ENCODE measurements at regions not wholly inside any gene's neighbourhood (a gene's known extent, or its start where the extent isn't known, plus 50 kb on each side); places are given as distances from the start of the nearest gene placed in this dataset.
A peak's percentile ranks its signal among the peaks of the same experiment; 100 is the strongest.

- H3K4me3 ChIP-seq (ENCODE audit: low read depth in 1 of 3, low read length in 3 of 3) = no peak overlapping the region
- DNase-seq (no peak), FAIRE-seq (no peak)
- no peaks in the 10 kb centered on the region for H3K9me3 ChIP-seq (ENCODE audit: control insufficient read depth in 2 of 2, insufficient read depth in 1 of 2, low read depth in 1 of 2, low read length in 1 of 2)
- no peaks in the 10 kb centered on the region for H3K4me1 ChIP-seq (ENCODE audit: control insufficient read depth in 3 of 3, insufficient read depth in 2 of 3, low read depth in 1 of 3, low read length in 2 of 3)
- 86 to 94% (median 91%) methylated on average over 3 of the region's 3 CpGs for WGBS, 3 donors
- no peak overlapping the region for H3K27ac ChIP-seq (ENCODE audit: low read depth in 1 of 3, low read length in 2 of 3)
- H3K27me3 ChIP-seq (ENCODE audit: control insufficient read depth in 3 of 3, insufficient read depth in 3 of 3, low read length in 3 of 3) = no peaks in the 10 kb centered on the region
- no peaks in the 10 kb centered on the region for H3K36me3 ChIP-seq (ENCODE audit: control insufficient read depth in 3 of 3, insufficient read depth in 2 of 3, low read depth in 1 of 3, low read length in 3 of 3)
Measured at GRCh38 chr4:123471655-123472369, 75.2 kb downstream of the SPRY1 start.

DNA sequence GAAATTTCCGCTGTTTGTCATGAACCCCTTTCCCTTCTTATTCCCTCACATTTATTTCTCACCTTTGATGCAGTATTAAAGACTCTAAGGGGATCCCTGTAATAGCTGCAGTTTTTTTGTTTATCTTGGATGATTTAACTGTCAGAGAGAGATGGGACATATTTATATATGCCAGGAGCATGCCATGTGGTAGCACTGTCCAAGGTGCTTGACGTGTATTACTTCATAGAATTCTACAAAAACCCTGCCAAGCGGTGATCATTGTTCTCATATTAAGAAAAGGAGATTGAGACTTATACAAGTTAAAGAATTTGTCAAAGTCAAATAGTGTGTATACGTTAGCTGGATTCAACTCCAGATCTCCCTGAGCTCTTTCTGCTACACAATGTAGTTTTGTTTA, 78.2 kb downstream of the SPRY1 start:
- 93 to 95% (median 93%) methylated on average over 4 of the region's 4 CpGs for WGBS, 3 donors
- H3K4me1 ChIP-seq (ENCODE audit: control insufficient read depth in 3 of 3, insufficient read depth in 2 of 3, low read depth in 1 of 3, low read length in 2 of 3) = peaks cover 0 to 24% (median 3%) of the 10 kb centered on the region in 3 donors

DNA sequence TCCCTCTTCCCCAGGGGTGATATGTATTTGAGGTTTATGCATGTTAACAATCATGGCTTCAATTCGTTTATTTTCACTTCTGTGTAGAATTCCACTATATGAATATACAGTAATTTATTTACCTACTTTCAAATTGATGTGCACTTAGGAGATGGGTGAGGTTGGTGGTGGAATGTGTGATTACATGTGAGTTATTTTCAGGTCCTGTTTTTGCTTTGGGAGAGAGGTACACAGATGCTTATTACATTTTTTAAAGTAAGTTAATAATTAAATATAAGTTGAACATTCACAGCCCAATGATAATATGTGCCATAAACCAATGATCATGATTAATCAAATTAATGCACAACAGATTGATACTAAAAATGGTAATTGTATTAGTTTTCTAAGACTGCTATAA, 79.5 kb downstream of the SPRY1 start:
- Histone ChIP-seq H3K27me3 (ENCODE audit: control insufficient read depth in 3 of 3, insufficient read depth in 3 of 3, low read length in 3 of 3) (no peaks in the 10 kb centered on the region), H3K9me3 (ENCODE audit: control insufficient read depth in 2 of 2, insufficient read depth in 1 of 2, low read depth in 1 of 2, low read length in 1 of 2) (no peaks in the 10 kb centered on the region), H3K36me3 (ENCODE audit: control insufficient read depth in 3 of 3, insufficient read depth in 2 of 3, low read depth in 1 of 3, low read length in 3 of 3) (no peaks in the 10 kb centered on the region), H3K4me3 (ENCODE audit: low read depth in 1 of 3, low read length in 3 of 3) (no peak overlapping the region), H3K27ac (ENCODE audit: low read depth in 1 of 3, low read length in 2 of 3) (no peak overlapping the region), H3K4me1 (ENCODE audit: control insufficient read depth in 3 of 3, insufficient read depth in 2 of 3, low read depth in 1 of 3, low read length in 2 of 3) (peaks cover 0 to 28% (median 3%) of the 10 kb centered on the region in 3 donors)
- 0 to 21% (median 0%) methylated on average over 1 of the region's 1 CpG for WGBS, 3 donors
- DNase-seq (no peak), FAIRE-seq (no peak)

More for the DNA sequence above, 78.2 kb downstream of the SPRY1 start:
- no peak overlapping the region for H3K4me3 ChIP-seq (ENCODE audit: low read depth in 1 of 3, low read length in 3 of 3)
- FAIRE-seq (no peak), DNase-seq (no peak)
- H3K9me3 ChIP-seq (ENCODE audit: control insufficient read depth in 2 of 2, insufficient read depth in 1 of 2, low read depth in 1 of 2, low read length in 1 of 2) = no peaks in the 10 kb centered on the region
- H3K27me3 ChIP-seq (ENCODE audit: control insufficient read depth in 3 of 3, insufficient read depth in 3 of 3, low read length in 3 of 3) = no peaks in the 10 kb centered on the region
- H3K27ac ChIP-seq (ENCODE audit: low read depth in 1 of 3, low read length in 2 of 3) = no peak overlapping the region
- no peaks in the 10 kb centered on the region for H3K36me3 ChIP-seq (ENCODE audit: control insufficient read depth in 3 of 3, insufficient read depth in 2 of 3, low read depth in 1 of 3, low read length in 3 of 3)

GRCh38 chr4:123477711-123478209, 81.2 kb downstream of the SPRY1 start:
- Histone ChIP-seq H3K36me3 (ENCODE audit: control insufficient read depth in 3 of 3, insufficient read depth in 2 of 3, low read depth in 1 of 3, low read length in 3 of 3) (no peaks in the 10 kb centered on the region), H3K4me1 (ENCODE audit: control insufficient read depth in 3 of 3, insufficient read depth in 2 of 3, low read depth in 1 of 3, low read length in 2 of 3) (peaks cover 0 to 30% (median 3%) of the 10 kb centered on the region in 3 donors), H3K9me3 (ENCODE audit: control insufficient read depth in 2 of 2, insufficient read depth in 1 of 2, low read depth in 1 of 2, low read length in 1 of 2) (no peaks in the 10 kb centered on the region), H3K4me3 (ENCODE audit: low read depth in 1 of 3, low read length in 3 of 3) (no peak overlapping the region), H3K27me3 (ENCODE audit: control insufficient read depth in 3 of 3, insufficient read depth in 3 of 3, low read length in 3 of 3) (no peaks in the 10 kb centered on the region), H3K27ac (ENCODE audit: low read depth in 1 of 3, low read length in 2 of 3) (peak overlapping the region in 1 of 3 donors; percentile 81)
- no peak for FAIRE-seq
- WGBS, 3 donors = 51 to 80% (median 58%) methylated on average over 8 of the region's 8 CpGs
- peak in 1 of 2 donors; percentile 56 for DNase-seq

- no peak for FAIRE-seq
- Histone ChIP-seq H3K27me3 (ENCODE audit: control insufficient read depth in 3 of 3, insufficient read depth in 3 of 3, low read length in 3 of 3) (no peaks in the 10 kb centered on the region), H3K9me3 (ENCODE audit: control insufficient read depth in 2 of 2, insufficient read depth in 1 of 2, low read depth in 1 of 2, low read length in 1 of 2) (no peaks in the 10 kb centered on the region), H3K4me3 (ENCODE audit: low read depth in 1 of 3, low read length in 3 of 3) (no peak overlapping the region), H3K27ac (ENCODE audit: low read depth in 1 of 3, low read length in 2 of 3) (peak overlapping the region in 1 of 3 donors; percentile 81), H3K4me1 (ENCODE audit: control insufficient read depth in 3 of 3, insufficient read depth in 2 of 3, low read depth in 1 of 3, low read length in 2 of 3) (peaks cover 0 to 32% (median 3%) of the 10 kb centered on the region in 3 donors), H3K36me3 (ENCODE audit: control insufficient read depth in 3 of 3, insufficient read depth in 2 of 3, low read depth in 1 of 3, low read length in 3 of 3) (no peaks in the 10 kb centered on the region)
- DNase-seq = peak; percentile 52 to 90
- WGBS, 3 donors = 9 to 43% (median 22%) methylated on average over 6 of the region's 6 CpGs
Measured at GRCh38 chr4:123478859-123479345, 82.3 kb downstream of the SPRY1 start.

GRCh38 chr4:123479944-123480343, 83.3 kb downstream of the SPRY1 start:
- 60 to 97% (median 95%) methylated on average over 2 of the region's 2 CpGs for WGBS, 3 donors
- peak overlapping the region in 1 of 3 donors; percentile 81 for H3K27ac ChIP-seq (ENCODE audit: low read depth in 1 of 3, low read length in 2 of 3)
- FAIRE-seq (no peak), DNase-seq (peak; percentile 12 to 89)
- H3K27me3 ChIP-seq (ENCODE audit: control insufficient read depth in 3 of 3, insufficient read depth in 3 of 3, low read length in 3 of 3) = no peaks in the 10 kb centered on the region
- H3K4me3 ChIP-seq (ENCODE audit: low read depth in 1 of 3, low read length in 3 of 3) = no peak overlapping the region
- H3K9me3 ChIP-seq (ENCODE audit: control insufficient read depth in 2 of 2, insufficient read depth in 1 of 2, low read depth in 1 of 2, low read length in 1 of 2) = no peaks in the 10 kb centered on the region
- H3K4me1 ChIP-seq (ENCODE audit: control insufficient read depth in 3 of 3, insufficient read depth in 2 of 3, low read depth in 1 of 3, low read length in 2 of 3) = peaks cover 0 to 34% (median 3%) of the 10 kb centered on the region in 3 donors
- H3K36me3 ChIP-seq (ENCODE audit: control insufficient read depth in 3 of 3, insufficient read depth in 2 of 3, low read depth in 1 of 3, low read length in 3 of 3) = no peaks in the 10 kb centered on the region

GRCh38 chr4:123480706-123481418, 84.3 kb downstream of the SPRY1 start:
- FAIRE-seq (no peak), DNase-seq (peak in 1 of 2 donors; percentile 9)
- Histone ChIP-seq H3K27ac (ENCODE audit: low read depth in 1 of 3, low read length in 2 of 3) (peak overlapping the region in 1 of 3 donors; percentile 14), H3K4me3 (ENCODE audit: low read depth in 1 of 3, low read length in 3 of 3) (no peak overlapping the region), H3K4me1 (ENCODE audit: control insufficient read depth in 3 of 3, insufficient read depth in 2 of 3, low read depth in 1 of 3, low read length in 2 of 3) (peaks cover 0 to 34% (median 3%) of the 10 kb centered on the region in 3 donors), H3K9me3 (ENCODE audit: control insufficient read depth in 2 of 2, insufficient read depth in 1 of 2, low read depth in 1 of 2, low read length in 1 of 2) (no peaks in the 10 kb centered on the region), H3K27me3 (ENCODE audit: control insufficient read depth in 3 of 3, insufficient read depth in 3 of 3, low read length in 3 of 3) (no peaks in the 10 kb centered on the region), H3K36me3 (ENCODE audit: control insufficient read depth in 3 of 3, insufficient read depth in 2 of 3, low read depth in 1 of 3, low read length in 3 of 3) (no peaks in the 10 kb centered on the region)
- 70 to 76% (median 75%) methylated on average over 7 of the region's 7 CpGs for WGBS, 3 donors

DNA sequence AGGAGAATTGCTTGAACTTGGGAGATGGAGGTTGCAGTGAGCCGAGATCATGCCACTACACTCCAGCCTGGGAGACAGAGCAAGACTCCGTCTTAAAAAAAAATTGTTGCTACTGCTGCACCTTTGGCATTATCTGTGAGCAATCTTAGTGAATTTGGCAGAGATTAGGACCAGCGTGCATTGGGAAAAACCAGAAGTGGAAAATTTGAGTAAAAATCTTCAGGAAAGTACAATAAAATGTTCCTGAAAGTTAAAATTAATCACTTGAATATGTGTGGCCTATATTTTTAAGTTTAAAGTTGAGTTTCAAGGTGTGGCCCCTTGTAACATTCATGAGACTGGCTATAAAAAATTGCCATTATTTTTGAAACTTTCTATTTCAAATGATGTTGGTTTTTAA, 85.1 kb downstream of the SPRY1 start:
- DNase-seq (no peak), FAIRE-seq (no peak)
- H3K9me3 ChIP-seq (ENCODE audit: control insufficient read depth in 2 of 2, insufficient read depth in 1 of 2, low read depth in 1 of 2, low read length in 1 of 2) = no peaks in the 10 kb centered on the region
- H3K27ac ChIP-seq (ENCODE audit: low read depth in 1 of 3, low read length in 2 of 3) = no peak overlapping the region
- H3K4me3 ChIP-seq (ENCODE audit: low read depth in 1 of 3, low read length in 3 of 3) = no peak overlapping the region
- peaks cover 0 to 34% (median 3%) of the 10 kb centered on the region in 3 donors for H3K4me1 ChIP-seq (ENCODE audit: control insufficient read depth in 3 of 3, insufficient read depth in 2 of 3, low read depth in 1 of 3, low read length in 2 of 3)
- H3K36me3 ChIP-seq (ENCODE audit: control insufficient read depth in 3 of 3, insufficient read depth in 2 of 3, low read depth in 1 of 3, low read length in 3 of 3) = no peaks in the 10 kb centered on the region
- WGBS, 3 donors = 79 to 95% (median 92%) methylated on average over 3 of the region's 3 CpGs
- no peaks in the 10 kb centered on the region for H3K27me3 ChIP-seq (ENCODE audit: control insufficient read depth in 3 of 3, insufficient read depth in 3 of 3, low read length in 3 of 3)

All from small intestine (tissue), 7 donors.